ENCODE measurements at regions not wholly inside any gene's neighbourhood (a gene's known extent, or its start where the extent isn't known, plus 50 kb on each side); places are given as distances from the start of the nearest gene placed in this dataset.

- no peak for DNase-seq (ENCODE audit: low read depth in 2 of 2)
These were observed 360.7 kb upstream of the CAMK1G start for GRCh38 chr1:209222826-209223225.

GRCh38 chr1:209223791-209224190 lies 359.7 kb upstream of the CAMK1G start:
- DNase-seq (ENCODE audit: low read depth in 2 of 2) = no peak

- no peak for DNase-seq (ENCODE audit: low read depth in 2 of 2)
These were observed 358.6 kb upstream of the CAMK1G start for GRCh38 chr1:209224886-209225285.

GRCh38 chr1:209227171-209227570 lies 356.3 kb upstream of the CAMK1G start:
- no peak for DNase-seq (ENCODE audit: low read depth in 2 of 2)

- DNase-seq (ENCODE audit: low read depth in 2 of 2) = no peak
These were observed 355.6 kb upstream of the CAMK1G start for GRCh38 chr1:209227941-209228340.

GRCh38 chr1:209229494-209230061 lies 353.9 kb upstream of the CAMK1G start:
- DNase-seq (ENCODE audit: low read depth in 2 of 2) = no peak

- no peak for DNase-seq (ENCODE audit: low read depth in 2 of 2)
These were observed 353.2 kb upstream of the CAMK1G start for GRCh38 chr1:209230314-209230713.

- no peak for DNase-seq (ENCODE audit: low read depth in 2 of 2)
These were observed 351.9 kb upstream of the CAMK1G start for GRCh38 chr1:209231476-209232156.

GRCh38 chr1:209232197-209232596 lies 351.3 kb upstream of the CAMK1G start:
- no peak for DNase-seq (ENCODE audit: low read depth in 2 of 2)

- no peak for DNase-seq (ENCODE audit: low read depth in 2 of 2)
These were observed 350.8 kb upstream of the CAMK1G start for GRCh38 chr1:209232759-209233158.

- DNase-seq (ENCODE audit: low read depth in 2 of 2) = no peak
These were observed 348.3 kb upstream of the CAMK1G start for GRCh38 chr1:209235166-209235565.

GRCh38 chr1:209238356-209238755 lies 345.2 kb upstream of the CAMK1G start:
- DNase-seq (ENCODE audit: low read depth in 2 of 2) = no peak

GRCh38 chr1:209240351-209240750 lies 343.2 kb upstream of the CAMK1G start:
- DNase-seq (ENCODE audit: low read depth in 2 of 2) = no peak

- no peak for DNase-seq (ENCODE audit: low read depth in 2 of 2)
These were observed 342.0 kb upstream of the CAMK1G start for GRCh38 chr1:209241487-209241886.

- DNase-seq (ENCODE audit: low read depth in 2 of 2) = peak; percentile 23 to 24
These were observed 334.8 kb upstream of the CAMK1G start for GRCh38 chr1:209248649-209249279.

GRCh38 chr1:209249280-209249670 lies 334.2 kb upstream of the CAMK1G start:
- no peak for DNase-seq (ENCODE audit: low read depth in 2 of 2)

GRCh38 chr1:209249785-209250440 lies 333.6 kb upstream of the CAMK1G start:
- no peak for DNase-seq (ENCODE audit: low read depth in 2 of 2)

GRCh38 chr1:209250861-209251636 lies 332.5 kb upstream of the CAMK1G start:
- no peak for DNase-seq (ENCODE audit: low read depth in 2 of 2)

GRCh38 chr1:209256766-209257350 lies 326.7 kb upstream of the CAMK1G start:
- DNase-seq (ENCODE audit: low read depth in 2 of 2) = no peak

GRCh38 chr1:209257454-209257853 lies 326.1 kb upstream of the CAMK1G start:
- DNase-seq (ENCODE audit: low read depth in 2 of 2) = no peak

GRCh38 chr1:209260136-209260535 lies 323.4 kb upstream of the CAMK1G start:
- no peak for DNase-seq (ENCODE audit: low read depth in 2 of 2)

GRCh38 chr1:209262631-209263030 lies 320.9 kb upstream of the CAMK1G start:
- no peak for DNase-seq (ENCODE audit: low read depth in 2 of 2)

Measured in stimulated activated CD4-positive, alpha-beta T cell treated with anti-CD3 and anti-CD28 coated beads, Interleukin-4, amount 100 ng/mL, for 48 hours (primary cell).